ENCODE measurements at regions not wholly inside any gene's neighbourhood (a gene's known extent, or its start where the extent isn't known, plus 50 kb on each side); places are given as distances from the start of the nearest gene placed in this dataset.

DNA sequence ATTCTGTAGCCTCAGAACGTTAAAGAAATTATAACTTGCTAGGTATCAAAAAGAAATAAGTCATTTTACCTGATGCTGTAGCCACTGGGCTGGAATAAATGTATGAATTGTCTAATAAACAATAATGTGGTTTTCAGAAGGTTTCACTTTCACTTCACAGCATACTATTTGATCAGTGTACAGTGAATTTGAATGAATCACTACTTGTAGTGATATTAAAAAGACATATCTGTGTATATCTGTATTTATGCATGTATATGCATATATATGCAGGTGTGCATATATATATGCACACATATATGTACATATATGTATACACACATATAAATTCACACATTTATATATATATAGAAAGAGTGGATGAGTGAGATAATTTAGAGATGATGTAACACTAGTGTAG is 440.0 kb upstream of the PCDH10 start:
- no peaks in the 10 kb centered on the region for H3K9me3 ChIP-seq (ENCODE audit: control insufficient read depth in 1 of 2, insufficient read depth in 1 of 2, low read depth in 1 of 2, low read length in 2 of 2)
- H3K9ac ChIP-seq (ENCODE audit: low read length) = no peak overlapping the region
- no peak overlapping the region for H3K27ac ChIP-seq (ENCODE audit: low read depth, low read length)
- CTCF ChIA-PET = no interaction called here
- no peaks in the 10 kb centered on the region for H3K27me3 ChIP-seq (ENCODE audit: insufficient read depth, low read length)
- H3K79me2 ChIP-seq (ENCODE audit: insufficient read depth, low read length) = no peaks in the 10 kb centered on the region
- BruUV-seq (replicated peaks) = no TSS peak
- no peaks in the 10 kb centered on the region for H3K36me3 ChIP-seq (ENCODE audit: control insufficient read depth in 1 of 2, insufficient read depth in 2 of 2, low read length in 2 of 2)
- DNase-seq (ENCODE audit: low read depth, low spot score) (no peak), ATAC-seq (no peak)
- no peaks in the 10 kb centered on the region for H3K4me1 ChIP-seq (ENCODE audit: control insufficient read depth in 1 of 2, insufficient read depth in 2 of 2, low read length in 2 of 2)
- H3K4me3 ChIP-seq (replicated peaks in 1 of 2; ENCODE audit: low read depth in 1 of 2, low read length in 2 of 2) = no peak overlapping the region
- RAD21 ChIA-PET (ENCODE audit: low non-redundant PET in 1 of 2, low total read pairs in 2 of 2, uncharacterized antibody in 2 of 2, unreplicated experiment in 2 of 2) = no interaction called here
- H3K9me2 ChIP-seq (ENCODE audit: insufficient read depth) = no peaks in the 10 kb centered on the region
- POLR2A ChIA-PET = no interaction called here
- H2AFZ ChIP-seq (ENCODE audit: low read depth, low read length, poor library complexity, severe bottlenecking) = no peak overlapping the region
- no peak for TF ChIP-seq EGR1 (IDR thresholded peaks at IDR 0.05; ENCODE audit: low read depth)
- intact Hi-C loops (cut with micrococcal nuclease) = no loop called here
- H3K4me2 ChIP-seq (ENCODE audit: low read length) = no peak overlapping the region
- H4K20me1 ChIP-seq (ENCODE audit: insufficient read depth) = no peaks in the 10 kb centered on the region

DNA sequence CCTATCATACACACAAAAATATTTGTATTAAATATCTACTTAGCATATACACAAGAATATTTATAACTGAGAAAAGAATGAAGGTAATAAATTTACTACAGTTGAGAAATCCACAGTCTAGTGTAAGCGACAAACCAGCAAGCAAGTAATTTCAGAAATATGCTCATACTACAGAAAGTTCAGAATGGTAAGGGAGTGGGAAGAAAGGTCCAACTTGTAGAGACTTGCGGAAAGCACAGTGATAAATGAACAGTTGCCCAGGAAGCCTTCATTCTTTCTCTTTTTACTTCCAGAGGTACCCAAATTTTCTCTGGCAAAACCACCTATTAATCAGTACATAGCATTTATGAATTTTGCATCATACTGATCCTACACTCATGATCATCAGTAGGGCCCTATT is 438.1 kb upstream of the PCDH10 start:
- ATAC-seq (no peak), DNase-seq (ENCODE audit: low read depth, low spot score) (no peak)
- Histone ChIP-seq H4K20me1 (ENCODE audit: insufficient read depth) (no peaks in the 10 kb centered on the region), H3K27ac (ENCODE audit: low read depth, low read length) (no peak overlapping the region), H3K9me3 (ENCODE audit: control insufficient read depth in 1 of 2, insufficient read depth in 1 of 2, low read depth in 1 of 2, low read length in 2 of 2) (no peaks in the 10 kb centered on the region), H3K4me2 (ENCODE audit: low read length) (no peak overlapping the region), H3K4me1 (ENCODE audit: control insufficient read depth in 1 of 2, insufficient read depth in 2 of 2, low read length in 2 of 2) (no peaks in the 10 kb centered on the region), H3K4me3 (replicated peaks in 1 of 2; ENCODE audit: low read depth in 1 of 2, low read length in 2 of 2) (no peak overlapping the region), H2AFZ (ENCODE audit: low read depth, low read length, poor library complexity, severe bottlenecking) (no peak overlapping the region), H3K79me2 (ENCODE audit: insufficient read depth, low read length) (no peaks in the 10 kb centered on the region), H3K9me2 (ENCODE audit: insufficient read depth) (no peaks in the 10 kb centered on the region), H3K9ac (ENCODE audit: low read length) (no peak overlapping the region), H3K36me3 (ENCODE audit: control insufficient read depth in 1 of 2, insufficient read depth in 2 of 2, low read length in 2 of 2) (no peaks in the 10 kb centered on the region), H3K27me3 (ENCODE audit: insufficient read depth, low read length) (no peaks in the 10 kb centered on the region)
- intact Hi-C loops (cut with micrococcal nuclease) = no loop called here
- TF ChIP-seq, protein P1, sequence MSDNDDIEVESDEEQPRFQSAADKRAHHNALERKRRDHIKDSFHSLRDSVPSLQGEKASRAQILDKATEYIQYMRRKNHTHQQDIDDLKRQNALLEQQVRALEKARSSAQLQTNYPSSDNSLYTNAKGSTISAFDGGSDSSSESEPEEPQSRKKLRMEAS (IDR thresholded peaks at IDR 0.05) = no peak
- TF ChIP-seq ZFX (IDR thresholded peaks at IDR 0.05) (no peak), JUND (IDR thresholded peaks at IDR 0.05) (no peak), ELF1 (IDR thresholded peaks at IDR 0.05; ENCODE audit: borderline replicate concordance, low read depth) (no peak), TCF7L2 (IDR thresholded peaks at IDR 0.05; ENCODE audit: borderline replicate concordance, extremely low read depth, insufficient read depth, insufficient read length) (no peak), YY1 (IDR thresholded peaks at IDR 0.05; ENCODE audit: extremely low read depth, insufficient replicate concordance, low read depth, low read length) (no peak), EZH2 (IDR thresholded peaks at IDR 0.05) (no peak), EGR1 (IDR thresholded peaks at IDR 0.05; ENCODE audit: low read depth) (no peak)
- ChIA-PET CTCF (no interaction called here), RAD21 (ENCODE audit: low non-redundant PET in 1 of 2, low total read pairs in 2 of 2, uncharacterized antibody in 2 of 2, unreplicated experiment in 2 of 2) (no interaction called here), POLR2A (no interaction called here)
- BruUV-seq (replicated peaks) = no TSS peak
